SKM-1 treated with dmso at 0.1 percent for 144 hours (cell line): ENCODE measurements at regions not wholly inside any gene's neighbourhood (a gene's known extent, or its start where the extent isn't known, plus 50 kb on each side); places are given as distances from the start of the nearest gene placed in this dataset.
"Not testable (repeated sequence)": the region's sequence is repeated elsewhere in the genome, so short reads cannot be mapped to it uniquely, and the experiment has no call there.

Source experiments
- DNase-seq: peaks from one replicate; lab custom pipeline; 2025; ENCODE audit not compliant: unreplicated experiment; lab: John Stamatoyannopoulos, UW

GRCh38 chrX:109172091-109172602 lies 309.7 kb downstream of the GUCY2F start:
- DNase-seq: no peak

- DNase-seq: no peak
These were observed 326.7 kb downstream of the GUCY2F start for GRCh38 chrX:109155161-109155560.

GRCh38 chrX:109144173-109144572 lies 337.7 kb downstream of the GUCY2F start:
- not testable (repeated sequence) for DNase-seq

- no peak for DNase-seq
These were observed 341.4 kb downstream of the GUCY2F start for GRCh38 chrX:109140463-109140862.

GRCh38 chrX:109134777-109135176 lies 347.1 kb downstream of the GUCY2F start:
- DNase-seq: no peak

- DNase-seq: no peak
These were observed 356.6 kb downstream of the GUCY2F start for GRCh38 chrX:109125304-109125703.

DNA sequence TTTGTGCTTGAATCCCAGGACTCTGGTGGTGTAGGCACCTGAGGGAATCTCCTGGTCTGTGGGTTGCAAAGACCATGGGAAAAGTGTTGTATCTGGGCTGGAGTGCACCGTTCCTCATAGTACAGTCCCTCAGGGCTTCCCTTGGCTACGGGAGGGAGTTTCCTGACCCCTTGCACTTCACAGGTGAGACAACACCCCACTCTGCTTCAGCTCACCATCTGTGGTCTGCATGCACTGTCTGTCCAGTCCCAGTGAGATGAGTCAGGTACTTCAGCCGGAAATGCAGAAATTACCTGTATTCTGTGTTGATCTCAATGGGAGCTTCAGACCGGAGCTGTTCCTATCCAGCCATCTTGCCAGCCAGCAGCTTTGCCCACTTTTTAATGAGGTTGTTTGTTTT lies 353.0 kb upstream of the IRS4 start:
- DNase-seq: no peak

- DNase-seq: no peak
These were observed 341.4 kb upstream of the IRS4 start for GRCh38 chrX:109077788-109078187.

- DNase-seq: not testable (repeated sequence)
These were observed 317.8 kb upstream of the IRS4 start for GRCh38 chrX:109054181-109054581.

DNA sequence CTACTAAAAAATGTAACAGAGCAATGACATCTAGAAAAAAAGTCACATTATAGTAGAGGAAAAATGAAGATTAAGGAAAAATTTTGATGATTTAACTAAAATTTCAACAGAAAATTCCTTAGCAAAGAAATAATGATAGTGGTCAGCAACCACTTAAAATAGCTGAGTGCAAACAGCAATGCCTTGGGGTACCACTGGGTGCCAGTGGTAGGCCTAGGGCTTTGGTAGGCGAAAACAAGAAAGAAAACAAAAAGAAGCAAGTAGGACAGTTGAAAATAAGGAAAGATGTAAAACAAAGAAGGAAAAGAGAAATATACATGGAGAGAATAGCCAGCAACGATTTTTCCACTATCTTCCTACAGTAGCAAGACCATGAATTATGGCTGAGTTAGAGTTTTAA lies 313.5 kb upstream of the IRS4 start:
- DNase-seq: no peak

GRCh38 chrX:109049416-109049815 lies 313.1 kb upstream of the IRS4 start:
- no peak for DNase-seq

DNA sequence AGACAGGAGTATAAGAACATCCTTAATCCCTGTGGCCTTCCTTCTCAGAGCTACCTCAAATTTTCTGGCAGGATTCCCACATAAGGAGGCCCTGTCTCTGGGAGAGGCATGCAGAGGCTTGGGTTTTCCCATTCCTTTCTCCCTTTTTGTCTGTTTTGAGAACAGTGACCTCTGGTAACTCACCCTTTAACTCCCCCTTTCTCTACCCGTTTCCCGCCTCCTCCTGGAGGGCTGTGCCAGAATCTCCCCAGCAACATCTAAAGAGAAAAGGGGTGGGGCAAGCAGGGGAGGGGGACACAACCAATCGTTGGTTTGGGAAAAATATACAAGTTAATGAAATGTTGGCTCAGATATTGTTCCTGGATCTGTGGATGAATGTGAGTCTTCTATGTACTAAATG lies 303.7 kb upstream of the IRS4 start:
- DNase-seq: no peak

- DNase-seq: no peak
These were observed 300.3 kb upstream of the IRS4 start for GRCh38 chrX:109036624-109037023.

DNA sequence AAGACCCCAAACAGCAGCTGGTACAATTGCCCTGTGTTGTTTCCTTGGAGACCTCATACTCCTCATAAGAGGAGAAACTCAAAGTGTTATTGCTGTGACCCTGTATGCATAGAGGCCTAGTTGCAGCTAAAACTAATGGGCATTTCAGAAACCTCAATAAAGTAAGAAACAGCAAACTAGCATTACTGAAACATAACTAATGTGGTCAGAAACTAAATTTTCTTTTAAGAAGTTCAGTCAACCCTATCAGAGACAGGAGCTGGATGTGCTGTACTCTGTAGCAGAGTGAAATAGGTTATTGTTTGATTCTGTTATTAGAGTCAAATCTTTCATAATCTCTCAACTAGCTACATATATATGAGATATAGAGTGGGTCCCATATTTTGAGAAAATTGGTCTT lies 257.5 kb upstream of the IRS4 start:
- DNase-seq: no peak

DNA sequence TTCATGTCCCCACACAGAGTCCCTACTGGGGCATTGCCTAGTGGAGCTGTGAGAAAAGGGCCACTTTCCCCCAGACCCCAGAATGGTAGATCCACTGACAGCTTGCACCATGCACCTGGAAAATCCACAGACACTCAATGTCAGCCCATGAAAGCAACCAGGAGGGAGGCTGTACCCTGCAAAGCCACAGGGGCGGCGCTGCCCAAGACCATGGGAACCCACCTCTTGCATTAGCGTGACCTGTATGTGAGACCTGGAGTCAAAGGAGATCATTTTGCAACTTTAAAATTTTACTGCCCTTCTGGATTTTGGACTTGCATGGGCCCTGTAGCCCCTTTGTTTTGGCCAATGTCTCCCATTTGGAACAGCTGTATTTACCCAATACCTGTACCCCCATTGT lies 236.5 kb upstream of the IRS4 start:
- DNase-seq: not testable (repeated sequence)

DNA sequence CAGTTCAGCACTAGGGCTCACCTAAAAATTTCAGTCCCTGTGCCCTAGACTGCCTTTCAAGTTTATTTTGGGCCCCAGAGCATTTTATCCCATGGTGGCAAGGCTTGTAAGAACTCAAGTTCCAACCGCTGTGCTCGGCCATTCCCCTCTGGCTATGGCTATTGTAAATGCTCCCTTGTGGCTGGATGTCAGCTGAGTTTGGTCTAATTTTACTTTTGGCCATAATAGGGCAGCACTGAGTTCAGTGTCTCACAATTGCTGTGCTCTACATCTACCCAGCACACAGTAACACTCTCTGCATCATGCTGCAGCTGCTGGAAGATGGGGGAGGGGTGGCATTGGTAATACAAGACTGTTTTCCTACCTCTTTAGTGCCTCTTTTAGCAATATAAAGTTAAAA lies 210.8 kb upstream of the IRS4 start:
- DNase-seq: no peak

GRCh38 chrX:108946531-108946930 lies 210.2 kb upstream of the IRS4 start:
- no peak for DNase-seq

DNA sequence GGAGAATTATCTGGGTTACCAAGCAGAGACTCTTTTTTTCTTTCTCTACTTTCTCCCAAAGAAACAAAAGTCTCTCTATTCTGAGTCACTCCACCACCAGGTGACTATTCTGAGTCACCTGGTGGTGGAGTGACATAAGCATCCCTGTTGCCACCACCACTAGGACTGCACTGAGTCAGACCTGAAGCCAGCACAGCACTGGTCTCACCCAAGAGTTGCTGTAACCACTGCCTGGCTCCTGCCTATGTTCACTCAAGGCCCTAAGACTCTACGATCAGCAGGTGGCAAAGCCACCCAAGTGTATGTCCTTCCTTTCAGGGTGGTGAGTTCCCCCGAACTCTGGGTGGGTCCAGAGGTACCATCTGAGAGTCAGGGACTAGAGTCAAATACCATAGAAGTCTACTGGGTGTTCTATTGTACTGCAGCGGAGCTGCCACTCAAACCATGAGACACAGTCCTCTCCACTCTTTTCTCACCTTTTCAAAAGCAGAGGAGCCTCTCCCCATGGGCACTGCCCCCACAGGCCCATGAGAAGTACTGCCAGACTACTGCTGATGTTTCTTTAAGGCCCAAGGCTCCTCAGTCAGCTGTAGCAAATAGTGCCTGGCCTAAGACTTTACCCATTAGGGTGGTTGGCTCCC lies 209.6 kb upstream of the IRS4 start:
- no peak for DNase-seq

- DNase-seq: no peak
These were observed 178.4 kb upstream of the IRS4 start for GRCh38 chrX:108914791-108915190.

- DNase-seq: not testable (repeated sequence)
These were observed 167.5 kb upstream of the IRS4 start for GRCh38 chrX:108903831-108904230.

- no peak for DNase-seq
These were observed 164.0 kb upstream of the IRS4 start for GRCh38 chrX:108900333-108900732.

- not testable (repeated sequence) for DNase-seq
These were observed 160.0 kb upstream of the IRS4 start for GRCh38 chrX:108896349-108896748.

DNA sequence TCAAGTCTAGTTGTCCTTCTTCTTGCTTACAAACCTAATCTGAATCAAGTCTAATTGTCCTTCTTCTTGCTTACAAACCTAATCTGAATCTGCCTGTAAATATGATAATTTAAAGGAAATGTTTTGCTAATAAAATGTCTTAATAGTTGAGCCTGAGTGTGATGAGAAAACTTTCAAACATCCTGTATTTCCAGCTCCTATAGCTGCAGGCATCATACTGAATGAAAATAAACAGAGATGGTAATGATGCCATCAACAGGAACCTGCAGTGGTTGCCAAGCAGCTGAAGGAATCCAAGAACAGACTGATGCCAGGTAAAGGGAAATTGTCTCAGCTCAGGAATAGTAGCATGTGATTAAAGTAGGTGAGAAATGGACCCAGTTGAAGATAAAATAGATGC lies 156.1 kb upstream of the IRS4 start:
- DNase-seq: no peak
